Tibial artery (tissue), 4 donors: ENCODE measurements at regions not wholly inside any gene's neighbourhood (a gene's known extent, or its start where the extent isn't known, plus 50 kb on each side); places are given as distances from the start of the nearest gene placed in this dataset.

Source experiments
- DNase-seq, 2 donors: peaks; one replicate each; pipeline ENCODE4 v3.0.0-alpha.2; 2019
- H3K27ac ChIP-seq, 2 donors: fragments of 200-600 bp; sonication (generic) in 1 of 2; 1 replicate in 1 of 2; 2 replicates in 1 of 2; pipeline ENCODE4 v1.5.1; 2018 to 2019; ENCODE audit warnings: mild to moderate bottlenecking in 1 of 2
- H3K27me3 ChIP-seq, 2 donors: fragments of 200-600 bp; sonication (generic) in 1 of 2; one replicate each; pipeline versions ENCODE4 v1.5.1 to v1.6.0; 2016 to 2019
- H3K36me3 ChIP-seq, 3 donors: fragments of 200-600 bp; sonication (generic) in 2 of 3; one replicate each; pipeline ENCODE4 v1.5.1; 2016 to 2019; ENCODE audit warnings: mild to moderate bottlenecking in 2 of 3
- H3K4me1 ChIP-seq, 4 donors: fragments of 200-600 bp; sonication (generic) in 2 of 4; 1 replicate in 3 of 4; 2 replicates in 1 of 4; pipeline ENCODE4 v1.5.1; 2016 to 2019
- H3K4me3 ChIP-seq, 2 donors: fragments of 200-600 bp; sonication (generic) in 1 of 2; 1 replicate in 1 of 2; 2 replicates in 1 of 2; pipeline ENCODE4 v1.5.1; 2018 to 2019; ENCODE audit warnings: mild to moderate bottlenecking in 2 of 2
- H3K9me3 ChIP-seq, 3 donors: fragments of 200-600 bp; sonication (generic) in 1 of 3; one replicate each; pipeline ENCODE4 v1.5.1; 2016 to 2019
- CTCF ChIP-seq, 2 experiments: fragments of 200-600 bp in 1 of 2; fragments of 450-650 bp in 1 of 2; IDR thresholded peaks; one replicate each; pipeline ENCODE4 v1.5.1; 2017 to 2019; ENCODE audit warnings: antibody characterized with exemption in 2 of 2, mild to moderate bottlenecking in 1 of 2, moderate library complexity in 1 of 2
- intact Hi-C: fragments of 100-400 bp; cut with DNase I; formaldehyde crosslinking; loops from one replicate; pipeline ENCODE4 v1.15.0; 2023; ENCODE audit warnings: low total_unique reads

- Histone ChIP-seq H3K27me3 (no peaks in the 10 kb centered on the region), H3K9me3 (no peaks in the 10 kb centered on the region), H3K4me1 (no peaks in the 10 kb centered on the region), H3K4me3 (no peak overlapping the region), H3K36me3 (no peaks in the 10 kb centered on the region), H3K27ac (no peak overlapping the region)
- no peak for TF ChIP-seq CTCF (IDR thresholded peaks at IDR 0.05)
- intact Hi-C loops: no loop called here
- DNase-seq: no peak
Measured at GRCh38 chr6:63451238-63451637, 121.0 kb upstream of the LOC128125822 start.

DNA sequence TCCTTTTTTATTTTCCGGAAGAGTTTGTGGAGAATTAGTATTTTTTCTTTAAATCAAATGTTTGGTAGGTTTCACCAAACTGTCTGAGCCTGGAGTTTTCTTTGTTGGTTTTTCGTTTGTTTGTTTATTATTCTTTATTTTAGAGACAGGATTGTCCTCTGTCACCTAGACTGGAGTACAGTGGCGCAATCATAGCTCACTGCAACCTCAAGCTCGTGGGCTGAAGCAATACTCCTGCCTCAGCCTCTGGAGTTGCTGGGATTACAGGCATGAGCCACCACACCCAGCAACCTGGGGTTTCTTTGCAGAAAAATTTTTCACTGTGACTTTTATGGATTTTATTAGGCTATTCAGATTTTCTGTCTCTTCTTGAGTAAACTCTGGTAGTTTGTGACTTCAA, 120.2 kb upstream of the LOC128125822 start:
- intact Hi-C loops: no loop called here
- no peaks in the 10 kb centered on the region for H3K27me3 ChIP-seq
- no peak overlapping the region for H3K4me3 ChIP-seq

DNA sequence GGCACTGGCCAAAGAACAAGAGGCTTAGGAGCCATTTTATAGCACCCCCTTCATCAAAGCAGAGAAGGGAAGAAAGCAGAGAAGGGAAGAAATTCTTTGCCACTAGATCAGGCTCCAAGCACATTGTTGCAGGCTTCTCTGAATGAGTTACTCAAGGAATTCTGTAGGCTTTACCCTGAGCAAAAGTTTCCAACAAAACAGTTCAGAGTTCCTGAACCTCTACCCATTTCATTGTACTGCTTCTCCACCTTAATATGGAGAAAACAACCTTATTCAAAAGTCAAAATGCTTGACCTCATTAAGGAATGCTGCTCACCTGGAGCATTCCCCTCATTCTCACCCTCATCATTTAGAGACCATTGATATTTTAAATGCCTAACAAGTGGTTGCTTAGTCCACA, 115.5 kb upstream of the LOC128125822 start:
- Histone ChIP-seq H3K27ac (no peak overlapping the region), H3K9me3 (no peaks in the 10 kb centered on the region), H3K36me3 (no peaks in the 10 kb centered on the region), H3K4me1 (no peaks in the 10 kb centered on the region), H3K4me3 (no peak overlapping the region), H3K27me3 (no peaks in the 10 kb centered on the region)
- DNase-seq: no peak
- TF ChIP-seq CTCF (IDR thresholded peaks at IDR 0.05): no peak
- intact Hi-C loops: no loop called here

More for the DNA sequence above, 120.2 kb upstream of the LOC128125822 start:
- no peak for DNase-seq
- Histone ChIP-seq H3K36me3 (no peaks in the 10 kb centered on the region), H3K9me3 (no peaks in the 10 kb centered on the region), H3K27ac (no peak overlapping the region), H3K4me1 (no peaks in the 10 kb centered on the region)
- no peak for TF ChIP-seq CTCF (IDR thresholded peaks at IDR 0.05)

- intact Hi-C loops: no loop called here
- Histone ChIP-seq H3K27me3 (no peaks in the 10 kb centered on the region), H3K27ac (no peak overlapping the region), H3K36me3 (no peaks in the 10 kb centered on the region), H3K4me1 (no peaks in the 10 kb centered on the region), H3K4me3 (no peak overlapping the region), H3K9me3 (no peaks in the 10 kb centered on the region)
- DNase-seq: no peak
- TF ChIP-seq CTCF (IDR thresholded peaks at IDR 0.05): no peak
Measured at GRCh38 chr6:63458480-63459115, 113.7 kb upstream of the LOC128125822 start.

DNA sequence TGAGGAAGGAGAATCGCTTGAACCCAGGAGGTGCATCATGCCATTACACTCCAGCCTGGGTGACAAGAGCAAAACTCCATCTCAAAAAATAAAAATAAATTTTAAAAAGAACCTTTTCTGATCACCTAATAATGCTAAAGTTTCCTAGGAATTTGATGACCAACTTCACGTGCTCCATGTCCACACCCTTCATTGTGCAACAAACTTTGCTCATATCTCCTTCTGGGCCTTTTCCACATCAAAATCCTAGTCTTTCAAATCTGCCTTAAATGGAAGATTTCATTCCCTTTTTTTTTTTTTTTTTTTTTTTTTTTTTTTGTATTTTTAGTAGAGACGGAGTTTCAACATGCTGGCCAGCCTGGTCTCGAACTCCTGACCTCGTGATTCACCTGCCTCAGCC, 112.5 kb upstream of the LOC128125822 start:
- no peaks in the 10 kb centered on the region for H3K36me3 ChIP-seq

More for the DNA sequence above, 112.5 kb upstream of the LOC128125822 start:
- intact Hi-C loops: no loop called here
- H3K4me1 ChIP-seq: no peaks in the 10 kb centered on the region
- TF ChIP-seq CTCF (IDR thresholded peaks at IDR 0.05): no peak
- H3K27me3 ChIP-seq: no peaks in the 10 kb centered on the region
- H3K4me3 ChIP-seq: no peak overlapping the region
- H3K9me3 ChIP-seq: no peaks in the 10 kb centered on the region
- H3K27ac ChIP-seq: no peak overlapping the region
- DNase-seq: no peak
